ENCODE measurements at regions not wholly inside any gene's neighbourhood (a gene's known extent, or its start where the extent isn't known, plus 50 kb on each side); places are given as distances from the start of the nearest gene placed in this dataset.

GRCh38 chr5:92912283-92912682, 668.7 kb downstream of the NR2F1-AS1 start:
- DNase-seq, result no peak

DNA sequence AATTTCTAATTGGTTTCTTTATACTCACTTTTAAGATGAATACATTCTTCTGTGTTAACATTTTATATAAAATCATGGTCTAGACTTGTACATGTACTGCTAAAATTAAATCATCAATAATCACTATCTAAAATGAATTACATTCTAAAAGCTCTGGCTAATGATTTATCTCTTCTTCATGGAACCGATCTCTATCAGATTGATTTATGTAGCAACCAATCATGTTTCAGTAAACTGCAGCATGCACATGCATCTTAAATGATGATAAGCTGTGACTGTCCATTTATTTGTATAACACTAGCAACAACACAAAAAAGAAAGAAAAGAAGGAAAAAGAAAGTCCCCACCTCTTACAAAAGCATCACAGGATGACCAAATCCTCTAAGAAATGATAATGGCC, 669.2 kb downstream of the NR2F1-AS1 start:
- DNase-seq, result no peak

DNA sequence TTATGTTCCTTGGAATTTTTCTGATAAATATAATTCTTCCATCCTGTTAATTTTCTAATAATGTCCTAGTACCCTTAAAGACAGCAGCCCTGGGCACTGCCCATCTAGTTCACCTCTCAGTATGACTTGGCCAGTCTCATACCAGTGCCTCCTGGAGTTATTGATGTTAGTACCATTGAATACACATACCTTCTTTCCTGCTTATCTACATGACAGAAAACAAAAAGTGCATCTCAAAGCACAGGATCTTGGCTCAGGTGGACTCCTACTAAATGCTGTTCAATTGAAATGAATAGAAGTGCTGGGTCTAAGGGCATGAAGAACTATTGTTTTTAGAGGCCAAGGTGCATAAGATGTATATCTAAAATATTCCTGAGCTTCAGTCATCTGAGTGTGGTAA, 669.7 kb downstream of the NR2F1-AS1 start:
- no peak for DNase-seq

DNA sequence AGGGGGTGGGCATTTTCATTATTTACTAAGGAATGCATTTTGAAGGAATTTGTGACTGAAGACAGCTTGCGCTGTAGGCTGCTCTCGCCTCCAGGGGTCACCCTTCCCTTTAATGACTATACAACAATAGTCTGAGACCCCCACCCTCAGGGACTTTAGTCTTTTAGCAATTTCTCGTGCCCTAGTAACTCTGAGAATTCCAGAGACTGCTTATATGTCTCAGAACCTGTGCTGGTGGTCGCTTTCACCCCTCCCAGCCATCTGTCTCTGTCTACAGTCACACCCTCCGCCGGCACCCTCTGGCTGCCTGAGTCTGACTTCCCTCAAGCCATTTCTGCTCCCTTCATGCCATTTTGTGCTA, 671.4 kb downstream of the NR2F1-AS1 start:
- DNase-seq, result no peak

DNA sequence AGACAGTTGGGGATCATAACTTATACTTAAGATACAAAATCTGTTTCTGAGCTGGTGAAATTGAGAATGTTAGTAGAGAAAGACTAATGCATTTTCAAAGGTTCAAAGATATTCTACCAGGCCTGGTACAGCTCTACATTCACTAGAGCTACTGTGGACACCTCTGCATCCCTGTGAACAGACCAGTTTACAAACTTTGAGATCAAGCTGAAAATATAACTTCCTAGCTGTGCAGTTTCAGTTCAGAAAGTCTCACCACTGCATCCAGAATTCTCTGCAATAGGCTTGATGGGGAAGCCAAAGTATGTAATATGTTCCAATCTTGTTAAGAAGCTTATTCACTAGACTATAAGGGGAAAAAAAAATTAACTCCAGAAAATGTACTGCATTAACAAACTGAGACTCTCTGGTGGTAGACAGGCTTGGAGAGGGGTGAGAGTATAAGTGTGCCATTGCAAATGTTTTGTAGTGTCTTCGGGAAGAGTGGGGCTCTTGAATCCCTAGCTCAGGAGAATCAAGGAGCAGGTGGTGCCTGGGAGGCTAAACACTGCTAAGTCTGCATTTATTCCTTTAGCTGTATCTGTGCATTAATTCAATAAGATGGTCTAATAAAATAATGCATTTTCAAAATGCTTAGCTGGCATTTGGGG, 671.9 kb downstream of the NR2F1-AS1 start:
- no peak for DNase-seq

DNA sequence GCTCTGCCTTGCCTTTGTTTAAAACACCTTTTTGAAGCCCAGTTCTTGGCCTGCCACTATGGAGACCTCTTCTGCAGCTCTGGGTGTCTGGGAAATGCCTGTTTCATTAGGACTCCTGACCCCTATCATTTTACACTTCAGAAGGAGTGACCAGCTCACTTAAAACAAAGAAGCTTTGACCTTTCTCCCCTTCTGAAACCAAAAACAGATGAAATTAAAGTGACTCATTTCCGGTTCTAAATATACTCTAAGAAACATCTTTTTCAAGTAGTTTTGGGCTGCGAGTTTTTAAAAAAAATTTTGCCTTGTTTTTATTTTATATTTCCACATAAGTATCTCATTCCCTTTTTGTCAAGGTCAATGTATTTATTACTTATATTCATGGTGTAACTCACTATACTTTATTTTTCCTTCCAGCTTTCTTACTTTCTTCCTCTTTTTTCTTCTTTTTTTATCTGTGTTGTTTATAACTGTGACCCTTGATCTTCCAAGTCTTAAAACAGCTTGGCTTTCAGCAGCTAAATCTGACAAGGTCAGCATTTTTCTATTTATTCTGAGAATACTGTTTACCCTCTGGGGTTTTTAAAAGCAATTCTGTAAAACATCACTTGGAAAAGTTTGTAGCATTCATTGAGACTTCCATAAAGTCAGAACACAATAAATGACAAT, 672.9 kb downstream of the NR2F1-AS1 start:
- no peak for DNase-seq

GRCh38 chr5:92906798-92907376, 674.1 kb downstream of the NR2F1-AS1 start:
- no peak for DNase-seq

DNA sequence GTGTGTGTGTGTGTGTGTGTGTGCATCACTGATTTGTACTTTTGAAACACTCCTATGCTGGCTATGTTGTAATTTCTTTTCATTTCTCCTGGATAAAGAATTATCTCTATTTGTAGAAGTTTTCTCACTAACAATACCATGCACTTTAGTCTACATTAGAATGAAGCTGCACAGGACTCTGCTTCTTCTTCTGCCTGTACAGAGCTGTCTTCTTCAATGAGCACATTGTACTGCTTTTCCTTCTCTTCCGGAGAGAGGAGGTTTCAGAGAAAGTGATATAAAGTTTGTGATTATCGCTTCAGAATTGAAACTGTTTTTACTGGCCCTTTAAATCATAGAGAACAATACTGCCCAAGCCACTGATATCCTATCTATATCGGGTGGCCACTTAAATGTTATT, 677.0 kb downstream of the NR2F1-AS1 start:
- no peak for DNase-seq

GRCh38 chr5:92899611-92900010, 681.4 kb downstream of the NR2F1-AS1 start:
- no peak for DNase-seq

- no peak for DNase-seq
These were observed 684.3 kb downstream of the NR2F1-AS1 start for GRCh38 chr5:92896722-92897121.

GRCh38 chr5:92890841-92891244, 690.2 kb downstream of the NR2F1-AS1 start:
- DNase-seq, result no peak

- DNase-seq, result no peak
These were observed 691.9 kb downstream of the NR2F1-AS1 start for GRCh38 chr5:92889140-92889539.

- DNase-seq, result no peak
These were observed 693.8 kb downstream of the NR2F1-AS1 start for GRCh38 chr5:92887254-92887653.

DNA sequence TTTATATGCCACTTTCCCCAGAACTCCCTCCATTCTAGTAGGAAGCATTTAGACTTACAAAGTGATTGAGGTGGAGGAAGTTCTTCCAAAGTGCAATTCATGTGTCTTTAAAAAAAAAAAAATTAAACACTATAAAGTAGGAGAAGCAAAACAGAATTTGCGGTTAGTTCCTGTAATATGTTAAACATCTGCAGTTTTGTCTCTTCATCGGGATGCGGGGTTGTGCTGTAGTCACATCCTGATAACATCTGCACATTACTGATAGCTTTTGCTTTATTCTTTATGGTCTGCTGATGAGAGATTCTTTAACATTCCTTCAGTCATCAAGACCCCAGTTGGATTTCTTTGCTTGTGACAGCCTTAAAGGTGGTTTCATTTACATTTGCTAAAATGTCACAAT, 694.3 kb downstream of the NR2F1-AS1 start:
- no peak for DNase-seq

DNA sequence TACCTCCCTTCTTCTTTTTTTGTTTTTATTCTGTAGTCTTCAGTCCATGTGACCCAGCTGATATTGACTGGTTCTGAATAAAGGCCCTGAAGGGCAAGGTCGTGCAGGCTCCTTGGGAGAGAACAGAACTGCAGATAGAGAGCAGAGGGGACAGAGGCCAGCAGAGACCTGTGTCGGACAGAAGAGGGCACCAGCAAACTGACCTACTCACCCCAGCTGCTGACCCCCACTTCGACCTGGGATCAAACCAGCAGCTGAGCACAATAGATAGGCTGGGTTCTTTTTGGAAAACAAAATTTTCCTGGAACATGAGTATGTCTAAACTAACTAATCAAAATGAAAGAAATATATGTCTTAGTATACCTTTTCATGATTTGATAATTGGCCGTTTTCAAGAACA, 695.1 kb downstream of the NR2F1-AS1 start:
- no peak for DNase-seq

DNA sequence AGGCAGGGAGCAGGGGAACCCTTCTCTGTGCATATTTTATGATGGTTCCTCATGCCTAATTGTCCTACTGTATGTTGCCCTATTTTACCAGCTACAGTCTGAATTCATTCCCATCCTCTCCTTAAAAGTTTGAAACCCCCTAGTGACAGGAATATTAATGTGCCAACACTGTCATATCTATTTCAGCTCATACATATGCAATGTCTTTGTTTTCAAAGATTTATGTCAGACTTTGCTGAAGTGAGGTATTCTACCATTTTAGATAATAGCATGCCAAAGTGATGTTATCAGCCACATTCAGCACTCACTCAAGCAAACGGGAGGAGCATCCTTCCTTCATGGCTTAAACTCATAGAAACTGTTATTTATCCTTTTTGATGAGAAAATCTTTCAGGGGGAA, 696.5 kb downstream of the NR2F1-AS1 start:
- DNase-seq, result no peak

DNA sequence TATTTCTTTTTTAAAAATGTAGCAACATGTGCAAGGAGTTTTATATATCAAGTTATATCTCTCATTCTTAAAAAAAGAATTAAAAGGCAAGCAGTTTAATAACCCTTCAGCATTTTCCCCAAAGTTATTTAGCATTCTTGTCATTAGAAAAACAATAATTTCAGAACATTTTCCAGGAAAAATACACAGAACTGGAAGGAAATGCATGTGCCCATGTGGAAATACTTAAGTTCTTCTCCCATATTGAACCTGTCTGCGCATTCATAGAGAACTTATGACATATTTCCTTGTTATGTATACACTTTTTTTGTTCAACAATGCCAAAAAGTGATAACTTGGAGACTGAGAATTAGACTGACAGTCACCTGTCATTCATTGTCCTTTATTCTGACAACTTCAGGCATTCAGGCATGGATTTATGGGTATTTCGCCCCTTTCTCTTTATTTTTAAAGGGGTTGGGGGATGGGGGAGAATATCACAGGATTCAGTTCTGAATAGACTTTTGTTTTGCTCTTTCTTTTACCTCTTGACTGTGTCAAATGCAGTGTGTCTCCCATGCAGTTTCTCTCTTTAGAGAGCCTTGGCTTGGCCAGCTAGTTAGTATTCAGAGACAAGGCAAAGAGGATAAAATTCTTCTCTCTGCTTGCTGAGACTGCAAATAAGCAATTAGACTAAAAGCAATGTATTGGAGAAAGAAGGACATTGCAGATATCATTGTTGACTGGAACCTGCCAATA, 701.0 kb downstream of the NR2F1-AS1 start:
- DNase-seq, result no peak

DNA sequence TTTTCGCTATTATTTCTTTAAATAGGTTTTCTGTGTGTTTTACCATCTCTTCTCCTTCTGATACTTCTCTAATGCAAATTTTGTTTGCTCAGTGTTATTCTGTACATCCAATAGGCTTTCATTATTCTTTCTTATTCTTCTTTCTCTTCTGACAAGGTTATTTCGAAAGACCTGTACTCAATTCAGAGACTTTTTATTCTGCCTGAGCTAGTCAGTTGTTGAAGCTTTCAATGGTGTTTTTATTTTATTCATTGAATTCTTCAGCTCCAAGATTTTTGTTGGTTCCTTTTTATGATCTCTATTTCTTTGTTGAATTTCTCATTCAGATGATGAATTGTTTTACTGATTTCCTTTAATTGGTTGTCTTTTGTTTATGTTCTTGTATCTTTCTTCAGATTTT, 706.2 kb downstream of the NR2F1-AS1 start:
- DNase-seq, result no peak

- DNase-seq, result no peak
These were observed 712.6 kb downstream of the NR2F1-AS1 start for GRCh38 chr5:92868442-92868841.

GRCh38 chr5:92864591-92864990, 716.4 kb downstream of the NR2F1-AS1 start:
- DNase-seq, result no peak

DNA sequence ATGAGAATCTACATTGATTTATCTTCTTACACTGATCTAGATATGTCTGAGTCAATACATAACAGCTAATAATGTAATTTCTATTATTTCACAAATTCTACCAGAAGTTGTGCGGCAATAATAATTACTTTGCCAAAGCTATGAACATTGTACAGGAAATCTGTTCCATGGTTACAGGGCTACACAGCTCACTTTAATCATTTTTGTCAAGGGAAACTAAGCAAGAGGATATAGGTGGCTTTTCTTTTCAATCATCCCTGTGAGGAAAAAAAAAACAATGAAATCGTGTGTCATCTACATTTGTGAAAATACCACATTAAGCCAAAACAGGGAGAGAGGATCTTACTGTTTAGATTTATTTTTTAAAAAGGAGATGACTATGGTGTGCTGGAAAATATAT, 717.4 kb downstream of the NR2F1-AS1 start:
- DNase-seq, result no peak

DNA sequence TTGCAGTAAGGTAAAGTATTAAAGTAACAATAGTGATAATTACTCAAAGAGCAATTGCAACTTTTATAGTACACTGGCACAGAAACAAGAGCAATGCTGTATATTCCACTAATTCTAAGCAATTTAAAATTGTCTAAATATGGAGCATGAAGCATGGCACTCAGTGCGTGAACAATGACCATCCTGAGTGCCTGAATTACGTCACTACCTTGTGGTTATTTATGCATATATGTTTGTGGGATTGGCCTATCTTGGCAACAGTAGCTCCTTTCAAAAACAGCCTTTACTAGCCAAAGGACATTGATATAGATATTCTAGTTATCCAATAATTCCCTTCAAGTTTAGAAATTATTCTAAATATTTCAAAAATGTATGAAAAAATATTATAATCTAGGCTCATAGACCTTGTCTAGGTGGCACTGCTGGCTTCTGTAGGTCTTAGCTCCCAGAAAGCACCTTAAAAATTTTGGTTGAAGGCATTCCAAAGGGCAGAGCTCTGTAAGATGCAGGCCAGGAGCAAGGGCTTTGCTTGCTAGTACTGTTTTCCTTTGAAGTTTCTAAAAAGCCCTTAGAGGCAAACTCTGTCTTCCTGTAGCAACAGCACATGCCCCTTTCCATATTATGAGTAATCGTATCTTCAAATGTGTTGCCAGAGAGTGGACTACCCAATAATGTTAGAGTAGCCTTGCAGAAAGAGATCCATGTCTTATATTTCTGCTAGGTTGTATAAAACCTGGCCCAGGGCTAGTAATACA, 719.3 kb downstream of the NR2F1-AS1 start:
- DNase-seq, result no peak

- no peak for DNase-seq
These were observed 721.0 kb downstream of the NR2F1-AS1 start for GRCh38 chr5:92860061-92860460.
